NOMO-1 (cell line): ENCODE measurements at regions not wholly inside any gene's neighbourhood (a gene's known extent, or its start where the extent isn't known, plus 50 kb on each side); places are given as distances from the start of the nearest gene placed in this dataset.

Experiments used
- DNase-seq, 2 experiments: peaks; one replicate each; lab custom pipeline; 2025; ENCODE audit not compliant: unreplicated experiment in 2 of 2; lab: John Stamatoyannopoulos, UW

DNA sequence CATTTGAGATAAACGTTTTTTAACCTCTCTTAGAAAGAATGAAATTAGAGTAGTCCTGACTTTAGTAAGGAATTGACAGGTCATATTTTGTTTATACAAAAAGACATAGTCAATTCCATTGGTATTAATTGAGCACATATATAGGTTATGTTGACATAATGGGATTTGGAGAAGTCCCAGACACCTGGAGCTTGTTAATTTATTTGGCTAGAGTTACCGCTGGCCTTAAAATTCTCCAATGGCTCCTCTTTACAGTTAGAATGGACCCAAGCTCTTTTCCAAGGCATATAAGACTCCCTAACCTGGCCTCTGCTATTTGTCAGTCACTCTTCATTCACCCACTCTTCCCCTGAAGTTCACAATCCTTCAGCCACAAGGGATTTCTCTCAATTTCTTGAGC, 221.3 kb downstream of the CBLN4 start:
- DNase-seq = no peak

GRCh38 chr20:55783381-55783780, 221.9 kb downstream of the CBLN4 start:
- no peak for DNase-seq

DNA sequence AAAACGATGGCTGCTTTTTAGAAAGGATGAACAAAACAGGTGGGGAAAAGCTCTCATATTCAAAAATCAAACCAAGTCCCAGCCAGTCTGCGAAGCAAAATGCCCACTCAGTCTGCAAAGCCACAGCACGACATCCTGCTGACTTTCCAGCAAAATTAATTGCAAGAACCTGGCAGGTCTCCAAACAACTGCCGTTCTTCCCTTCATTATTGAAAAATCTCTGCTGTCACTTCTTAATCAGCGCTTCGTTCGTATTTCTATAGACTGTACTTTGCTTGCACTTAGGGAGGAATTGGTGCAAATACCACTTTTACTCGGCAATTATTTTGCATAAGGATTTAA, 222.4 kb downstream of the CBLN4 start:
- DNase-seq = no peak

- no peak for DNase-seq
These were observed 223.0 kb downstream of the CBLN4 start for GRCh38 chr20:55782224-55782911.

DNA sequence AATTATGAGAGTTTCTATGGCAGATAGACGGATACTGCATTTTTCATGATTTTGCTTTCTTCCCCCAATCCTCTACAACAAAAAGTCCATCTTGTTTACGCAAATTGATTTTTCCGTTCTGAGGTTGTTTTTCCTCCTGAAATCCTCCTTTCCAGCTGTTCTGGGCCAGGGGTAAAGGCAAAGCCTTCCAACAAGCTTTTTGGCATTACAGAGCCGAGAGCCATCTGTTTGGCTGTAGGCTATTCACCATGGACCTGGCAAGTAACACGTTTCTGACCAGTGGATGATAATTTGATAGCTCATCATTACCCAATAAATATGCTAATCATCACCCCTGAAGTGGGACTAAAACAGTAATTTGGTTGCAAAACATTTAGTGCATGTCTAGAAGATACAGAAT, 226.5 kb downstream of the CBLN4 start:
- DNase-seq = no peak

DNA sequence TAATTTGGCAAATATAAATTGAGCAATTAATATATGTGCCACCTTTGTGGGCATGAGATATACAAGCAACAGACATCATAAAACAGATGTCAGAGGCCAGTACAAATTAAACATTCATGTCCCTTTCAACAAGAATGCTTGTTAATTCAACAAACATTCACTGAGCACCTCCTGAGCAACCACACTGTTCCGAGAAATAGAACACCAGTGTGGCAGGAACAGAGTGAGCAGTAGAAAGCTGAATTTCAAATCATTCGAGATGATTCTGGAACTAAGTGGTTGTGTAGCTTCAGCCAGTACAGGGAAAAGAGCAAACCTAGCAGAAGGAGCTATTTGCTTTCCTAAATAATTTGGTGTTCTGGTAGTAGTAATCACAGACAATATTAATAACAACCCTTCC, 227.7 kb downstream of the CBLN4 start:
- DNase-seq = no peak

DNA sequence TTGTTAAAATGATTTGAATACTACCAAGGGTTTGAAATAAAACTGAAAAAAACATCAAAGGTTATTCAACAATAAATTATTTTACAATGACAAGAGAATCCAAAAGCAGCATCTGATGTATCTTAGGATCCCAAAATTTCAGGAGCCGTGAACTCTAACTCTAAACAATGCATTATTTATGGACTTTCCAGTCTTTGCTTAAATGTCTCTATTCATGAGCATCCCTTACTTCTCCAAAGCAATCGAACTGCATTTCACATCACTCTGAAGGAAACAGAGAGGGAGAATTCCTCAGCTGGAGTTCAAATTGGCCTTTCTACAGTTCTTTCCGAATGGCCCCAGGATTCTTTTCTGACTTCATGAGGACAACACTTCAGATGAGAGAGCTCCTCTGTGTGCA, 229.1 kb downstream of the CBLN4 start:
- no peak for DNase-seq

DNA sequence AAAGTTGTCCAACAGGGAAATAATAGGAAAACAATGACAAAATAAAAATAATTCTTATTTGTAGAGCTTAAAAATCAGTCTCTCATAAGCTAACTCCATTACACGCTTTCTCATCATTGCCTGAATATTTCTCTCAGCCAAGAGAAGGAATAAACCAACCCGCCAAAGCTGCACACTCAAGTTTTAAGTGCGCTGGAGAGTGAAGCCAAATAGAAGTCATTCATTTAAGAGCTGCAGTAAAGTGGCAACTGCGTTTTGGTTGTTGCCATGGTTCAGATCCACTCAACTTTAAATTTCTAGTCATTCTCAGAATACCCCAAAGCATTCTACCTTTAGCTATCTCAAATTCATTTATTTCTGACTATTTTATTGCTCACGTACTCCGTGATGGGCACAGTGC, 230.7 kb downstream of the CBLN4 start:
- no peak for DNase-seq

DNA sequence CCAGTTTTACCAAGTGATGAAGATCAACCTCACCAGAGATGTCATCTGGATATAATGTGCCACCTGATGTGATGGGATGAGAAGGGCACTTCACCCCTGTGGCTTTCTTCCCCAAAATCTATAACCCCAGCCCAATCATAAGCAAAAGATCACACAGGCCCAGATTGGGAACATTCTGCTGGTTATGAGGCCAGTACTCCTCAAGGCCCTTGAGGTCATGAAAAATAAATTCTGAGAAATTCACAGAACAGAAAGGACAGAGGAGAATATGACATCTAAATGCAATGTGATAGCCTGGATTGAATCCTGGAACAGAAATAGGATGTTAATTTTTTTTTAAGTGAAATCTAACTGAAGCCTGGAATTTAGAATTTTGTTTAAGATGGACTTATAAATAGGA, 243.5 kb downstream of the CBLN4 start:
- DNase-seq = no peak

GRCh38 chr20:55761100-55761499, 244.2 kb downstream of the CBLN4 start:
- no peak for DNase-seq

DNA sequence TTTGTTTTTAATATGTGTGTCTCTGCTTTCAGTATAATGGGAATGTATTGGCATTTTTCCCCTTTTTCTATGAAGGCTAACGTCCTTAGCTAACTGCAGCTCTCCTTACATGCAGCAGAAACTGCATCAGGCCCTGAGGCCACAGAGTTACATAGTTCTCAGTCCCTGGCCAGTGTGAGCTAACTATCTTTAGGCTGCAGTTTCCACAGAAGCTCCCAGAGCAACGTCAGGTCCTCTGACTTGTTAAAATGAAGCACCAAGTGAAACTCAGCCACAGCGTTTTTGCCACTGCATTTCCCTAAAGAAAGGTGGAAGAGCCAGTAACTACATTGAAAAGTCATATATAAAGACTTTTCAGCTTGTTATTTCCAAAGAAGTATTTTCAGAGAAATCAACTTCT, 244.7 kb downstream of the CBLN4 start:
- no peak for DNase-seq

- no peak for DNase-seq
These were observed 249.5 kb downstream of the CBLN4 start for GRCh38 chr20:55755861-55756260.

- no peak for DNase-seq
These were observed 249.9 kb downstream of the CBLN4 start for GRCh38 chr20:55755411-55755810.

DNA sequence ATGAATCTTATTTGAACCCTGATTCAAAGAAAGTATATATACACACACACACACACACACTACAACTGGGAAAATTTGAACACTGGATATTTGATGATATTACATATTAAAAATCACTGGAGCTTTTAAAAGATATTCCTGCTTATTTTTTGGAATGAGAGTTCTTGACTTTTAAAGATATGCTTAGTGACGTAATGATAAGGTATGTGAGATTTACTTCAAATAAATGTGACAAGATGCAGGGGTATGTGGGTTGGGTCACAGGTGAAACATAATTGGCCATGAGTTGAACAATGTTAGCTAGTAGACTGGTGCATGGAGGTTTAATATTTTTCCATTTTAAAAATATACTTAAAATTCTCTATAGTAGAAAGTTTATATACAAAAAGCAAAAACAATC, 258.6 kb downstream of the CBLN4 start:
- DNase-seq = no peak

GRCh38 chr20:55745840-55746239, 259.5 kb downstream of the CBLN4 start:
- no peak for DNase-seq

DNA sequence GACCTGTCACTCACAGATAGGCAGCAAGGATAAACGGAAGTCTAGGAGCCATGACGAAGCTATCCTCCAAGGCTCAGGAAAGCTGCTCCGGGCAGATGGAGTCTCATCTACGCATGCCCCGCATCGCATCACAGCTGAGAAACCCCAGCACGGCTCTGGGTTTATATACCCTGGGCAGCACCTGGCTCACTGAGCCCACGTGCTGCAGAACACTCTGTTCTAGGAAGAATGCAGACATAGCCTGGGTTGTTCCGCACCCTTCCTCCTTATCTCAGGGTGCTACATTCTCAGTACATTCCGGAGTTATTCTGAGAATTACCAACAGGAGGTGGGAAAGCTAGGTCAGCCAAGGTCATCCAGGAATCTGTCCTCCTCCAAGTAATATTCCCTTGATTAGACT, 260.4 kb downstream of the CBLN4 start:
- DNase-seq = no peak

DNA sequence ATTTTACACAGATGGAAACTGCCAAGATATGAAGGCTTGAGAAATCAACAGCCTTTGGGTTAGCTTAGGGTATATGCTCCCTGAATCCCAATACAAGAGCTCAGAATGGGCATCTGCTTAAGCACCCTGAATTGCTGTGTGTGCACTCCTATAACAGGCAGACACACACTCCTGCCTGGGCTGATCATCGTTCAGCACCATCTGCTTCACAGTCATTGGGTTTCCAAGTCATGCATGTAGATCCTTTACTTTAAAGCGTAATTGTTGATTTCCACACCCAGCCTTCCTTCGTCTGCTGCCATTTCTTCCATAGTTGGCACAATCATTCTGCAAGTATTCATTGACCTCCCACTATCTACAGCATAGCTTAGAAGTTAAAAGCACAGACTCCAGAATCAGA, 263.5 kb downstream of the CBLN4 start:
- DNase-seq = no peak

- DNase-seq = no peak
These were observed 265.2 kb downstream of the CBLN4 start for GRCh38 chr20:55740076-55740475.

DNA sequence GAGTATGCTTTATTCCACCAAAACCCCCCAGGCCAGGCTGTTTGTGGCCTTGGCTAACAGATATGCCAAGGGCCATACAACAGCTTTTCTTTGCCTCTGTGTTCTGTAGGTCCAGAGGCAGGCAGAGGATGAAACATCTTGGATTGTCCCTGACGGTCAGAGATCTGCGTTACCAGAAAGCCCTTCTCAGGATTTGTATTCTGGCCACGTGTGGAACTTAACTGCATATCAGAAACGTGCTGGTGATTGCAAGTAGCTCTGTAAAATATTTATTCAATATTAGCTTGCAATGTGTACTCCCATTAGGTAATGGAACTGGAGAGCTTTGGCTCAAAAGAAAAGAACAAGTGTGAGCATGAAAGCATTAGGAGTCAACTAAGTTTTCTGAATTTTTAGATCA, 275.0 kb downstream of the CBLN4 start:
- no peak for DNase-seq

GRCh38 chr20:55714736-55715135, 290.6 kb downstream of the CBLN4 start:
- DNase-seq = no peak

- DNase-seq = no peak
These were observed 291.2 kb downstream of the CBLN4 start for GRCh38 chr20:55714082-55714481.

DNA sequence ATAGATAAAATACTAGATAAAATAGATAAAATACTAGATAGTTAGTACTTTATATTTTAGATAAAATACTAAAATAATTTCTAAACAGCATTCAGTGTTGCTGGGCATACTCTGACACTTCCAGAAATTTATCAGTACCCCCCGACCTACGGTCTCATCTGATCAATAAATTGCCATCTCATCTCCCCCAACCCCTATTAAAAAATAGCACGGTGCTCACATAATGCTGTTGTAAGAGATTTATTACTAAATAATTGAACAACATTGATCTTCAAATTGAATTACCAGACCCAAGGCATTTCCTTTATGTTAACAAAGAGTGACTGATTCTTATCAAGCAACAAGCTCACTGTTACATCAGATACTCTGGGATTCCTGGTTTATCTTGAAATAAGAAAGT, 300.9 kb downstream of the CBLN4 start:
- DNase-seq = no peak

GRCh38 chr20:55701467-55701866, 303.9 kb downstream of the CBLN4 start:
- DNase-seq = no peak
